KMS-11 (cell line): ENCODE measurements at regions not wholly inside any gene's neighbourhood (a gene's known extent, or its start where the extent isn't known, plus 50 kb on each side); places are given as distances from the start of the nearest gene placed in this dataset.

Experiments
- H2AFZ ChIP-seq: fragments of 200-600 bp; sonication (generic); 2 replicates; pipeline ENCODE4 v1.6.1; 2016; ENCODE audit warnings: antibody characterized with exemption, mixed run types, low read depth
- H3K27ac ChIP-seq: fragments of 200-600 bp; sonication (generic); 2 replicates; pipeline ENCODE4 v1.6.1; 2016; ENCODE audit warnings: mild to moderate bottlenecking, mixed run types
- H3K27me3 ChIP-seq: fragments of 200-600 bp; sonication (generic); 2 replicates; pipeline ENCODE4 v1.6.1; 2017; ENCODE audit warnings: mild to moderate bottlenecking, low read depth, mixed run types, moderate library complexity; ENCODE audit not compliant: insufficient read depth
- H3K36me3 ChIP-seq: fragments of 200-600 bp; sonication (generic); 2 replicates; pipeline ENCODE4 v1.6.1; 2017; ENCODE audit warnings: mild to moderate bottlenecking, mixed run types; ENCODE audit not compliant: insufficient read depth
- H3K4me1 ChIP-seq: fragments of 200-600 bp; sonication (generic); 2 replicates; pipeline ENCODE4 v1.6.1; 2016; ENCODE audit warnings: mild to moderate bottlenecking, low read depth, mixed run types; ENCODE audit not compliant: poor library complexity, severe bottlenecking
- H3K4me2 ChIP-seq: fragments of 200-600 bp; sonication (generic); 2 replicates; pipeline ENCODE4 v1.7.0; 2016; ENCODE audit warnings: mild to moderate bottlenecking, mixed run types
- H3K4me3 ChIP-seq: fragments of 200-600 bp; sonication (generic); IDR thresholded peaks from 2 replicates; pipeline ENCODE4 v1.6.1; 2017; ENCODE audit warnings: low read depth, low read length, mixed read lengths; ENCODE audit not compliant: insufficient read depth
- H3K79me2 ChIP-seq: fragments of 200-600 bp; sonication (generic); 2 replicates; pipeline ENCODE4 v1.6.1; 2016; ENCODE audit warnings: low read depth, mixed run types; ENCODE audit not compliant: insufficient read depth
- H3K9ac ChIP-seq: fragments of 200-600 bp; sonication (generic); 2 replicates; pipeline ENCODE4 v1.6.1; 2016; ENCODE audit warnings: mild to moderate bottlenecking, mixed run types
- H4K20me1 ChIP-seq: fragments of 200-600 bp; sonication (generic); 2 replicates; pipeline ENCODE4 v1.6.1; 2016; ENCODE audit warnings: mild to moderate bottlenecking, mixed run types; ENCODE audit not compliant: insufficient read depth
- TF ChIP-seq, protein P1 (sequence below): fragments of 200-600 bp; sonication (generic); conservative IDR thresholded peaks from 2 replicates; pipeline ENCODE4 v1.6.1; 2017; ENCODE audit warnings: low read depth, mild to moderate bottlenecking, antibody characterized with exemption, low read length, moderate library complexity, mixed read lengths

DNA sequence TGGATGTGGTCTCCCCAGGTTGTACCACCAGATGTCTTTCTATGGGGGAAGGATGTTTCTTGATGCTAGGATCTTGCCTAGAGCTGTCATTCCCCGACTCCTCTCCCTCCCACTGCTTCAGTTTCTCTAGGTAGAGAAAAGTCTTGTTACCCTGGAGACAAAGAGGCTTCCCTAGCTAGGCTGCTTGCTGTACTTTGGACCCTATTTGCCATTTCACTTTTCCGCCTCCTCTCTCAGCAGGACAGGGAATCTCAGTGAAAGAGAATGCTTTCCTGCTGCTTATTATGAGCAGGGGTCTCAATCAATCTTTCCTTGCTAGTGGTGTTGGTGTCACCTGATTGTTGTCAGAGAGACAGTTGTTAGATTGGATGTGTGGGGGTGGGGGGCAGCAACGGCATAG, 818.8 kb upstream of the GYPC start:
- Histone ChIP-seq H3K79me2 (no peaks in the 10 kb centered on the region), H3K36me3 (no peaks in the 10 kb centered on the region), H3K27me3 (no peaks in the 10 kb centered on the region), H3K27ac (no peak overlapping the region), H3K9ac (no peak overlapping the region), H3K4me1 (no peaks in the 10 kb centered on the region), H3K4me2 (no peak overlapping the region), H2AFZ (no peak overlapping the region), H4K20me1 (no peaks in the 10 kb centered on the region), H3K4me3 (no peak overlapping the region)
- TF ChIP-seq, protein P1, sequence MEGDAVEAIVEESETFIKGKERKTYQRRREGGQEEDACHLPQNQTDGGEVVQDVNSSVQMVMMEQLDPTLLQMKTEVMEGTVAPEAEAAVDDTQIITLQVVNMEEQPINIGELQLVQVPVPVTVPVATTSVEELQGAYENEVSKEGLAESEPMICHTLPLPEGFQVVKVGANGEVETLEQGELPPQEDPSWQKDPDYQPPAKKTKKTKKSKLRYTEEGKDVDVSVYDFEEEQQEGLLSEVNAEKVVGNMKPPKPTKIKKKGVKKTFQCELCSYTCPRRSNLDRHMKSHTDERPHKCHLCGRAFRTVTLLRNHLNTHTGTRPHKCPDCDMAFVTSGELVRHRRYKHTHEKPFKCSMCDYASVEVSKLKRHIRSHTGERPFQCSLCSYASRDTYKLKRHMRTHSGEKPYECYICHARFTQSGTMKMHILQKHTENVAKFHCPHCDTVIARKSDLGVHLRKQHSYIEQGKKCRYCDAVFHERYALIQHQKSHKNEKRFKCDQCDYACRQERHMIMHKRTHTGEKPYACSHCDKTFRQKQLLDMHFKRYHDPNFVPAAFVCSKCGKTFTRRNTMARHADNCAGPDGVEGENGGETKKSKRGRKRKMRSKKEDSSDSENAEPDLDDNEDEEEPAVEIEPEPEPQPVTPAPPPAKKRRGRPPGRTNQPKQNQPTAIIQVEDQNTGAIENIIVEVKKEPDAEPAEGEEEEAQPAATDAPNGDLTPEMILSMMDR, result no peak

DNA sequence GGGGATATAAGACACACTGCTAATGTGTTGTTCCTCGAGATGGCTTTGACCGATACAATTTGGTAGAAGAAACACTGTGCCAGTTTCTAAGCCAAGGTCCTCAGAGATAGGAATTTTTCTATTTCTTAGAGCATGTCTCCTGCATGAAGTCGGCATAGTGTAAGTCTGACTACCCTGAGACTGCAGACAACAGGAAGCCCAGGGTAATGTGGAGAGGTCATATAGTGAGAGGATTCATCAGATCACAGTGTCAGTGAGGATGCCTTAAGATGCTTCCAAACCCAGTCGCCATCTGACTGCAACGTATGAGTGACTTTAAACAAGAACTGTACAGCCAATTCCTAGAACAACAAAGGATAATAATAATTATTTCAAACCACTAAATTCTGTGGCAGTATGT, 818.3 kb upstream of the GYPC start:
- no peaks in the 10 kb centered on the region for H3K36me3 ChIP-seq
- no peaks in the 10 kb centered on the region for H3K27me3 ChIP-seq
- no peak overlapping the region for H3K4me2 ChIP-seq
- TF ChIP-seq, protein P1, result no peak
- H2AFZ ChIP-seq, result no peak overlapping the region
- H3K4me3 ChIP-seq, result no peak overlapping the region
- H3K79me2 ChIP-seq, result no peaks in the 10 kb centered on the region
- no peak overlapping the region for H3K27ac ChIP-seq
- no peaks in the 10 kb centered on the region for H4K20me1 ChIP-seq
- no peaks in the 10 kb centered on the region for H3K4me1 ChIP-seq
- no peak overlapping the region for H3K9ac ChIP-seq

DNA sequence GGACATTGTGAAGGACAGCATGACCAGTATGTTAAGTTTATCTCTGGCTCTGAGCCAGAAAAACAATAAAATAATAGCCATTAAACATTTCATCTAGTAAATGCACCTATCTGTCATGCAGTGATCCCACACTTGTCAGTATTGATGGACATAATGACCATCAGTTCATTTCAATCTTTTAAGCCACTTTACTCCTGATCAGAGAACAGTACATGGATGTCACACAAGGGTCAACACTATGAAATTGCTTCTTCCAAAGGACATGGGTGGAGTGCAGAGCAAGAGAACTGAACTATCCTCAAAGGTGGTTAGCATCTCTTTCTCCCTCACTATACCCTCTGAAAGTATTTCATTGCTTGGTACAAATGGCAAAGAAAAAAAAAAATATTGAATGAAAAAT, 816.0 kb upstream of the GYPC start:
- TF ChIP-seq, protein P1, result no peak
- Histone ChIP-seq H3K27me3 (no peaks in the 10 kb centered on the region), H3K4me2 (no peak overlapping the region), H3K79me2 (no peaks in the 10 kb centered on the region), H3K36me3 (no peaks in the 10 kb centered on the region), H3K9ac (no peak overlapping the region), H2AFZ (no peak overlapping the region), H3K4me3 (no peak overlapping the region), H3K27ac (no peak overlapping the region), H4K20me1 (no peaks in the 10 kb centered on the region), H3K4me1 (no peaks in the 10 kb centered on the region)

DNA sequence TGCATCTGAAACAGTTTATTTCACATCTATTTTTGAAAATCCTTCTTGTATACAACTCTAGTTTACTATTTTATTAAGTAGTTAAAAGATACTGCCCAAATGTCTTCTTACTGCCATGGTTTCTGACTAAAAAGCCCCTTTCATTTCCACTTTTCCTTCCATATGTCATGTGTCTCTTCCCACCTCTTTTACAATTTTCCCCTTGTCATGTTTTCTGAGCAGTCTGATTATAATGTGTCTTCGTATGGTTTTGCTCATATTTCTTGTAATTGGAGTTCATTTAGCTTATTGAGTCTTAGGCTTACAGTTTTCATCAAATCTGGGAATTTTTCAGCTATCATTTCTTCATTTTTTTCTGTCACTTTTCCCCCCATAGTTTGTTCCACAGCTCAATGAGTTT, 813.9 kb upstream of the GYPC start:
- Histone ChIP-seq H3K36me3 (no peaks in the 10 kb centered on the region), H3K79me2 (no peaks in the 10 kb centered on the region), H4K20me1 (no peaks in the 10 kb centered on the region), H3K27ac (no peak overlapping the region), H3K27me3 (no peaks in the 10 kb centered on the region), H3K4me1 (no peaks in the 10 kb centered on the region), H3K4me2 (no peak overlapping the region), H3K4me3 (no peak overlapping the region), H3K9ac (no peak overlapping the region), H2AFZ (no peak overlapping the region)
- TF ChIP-seq, protein P1, result no peak

DNA sequence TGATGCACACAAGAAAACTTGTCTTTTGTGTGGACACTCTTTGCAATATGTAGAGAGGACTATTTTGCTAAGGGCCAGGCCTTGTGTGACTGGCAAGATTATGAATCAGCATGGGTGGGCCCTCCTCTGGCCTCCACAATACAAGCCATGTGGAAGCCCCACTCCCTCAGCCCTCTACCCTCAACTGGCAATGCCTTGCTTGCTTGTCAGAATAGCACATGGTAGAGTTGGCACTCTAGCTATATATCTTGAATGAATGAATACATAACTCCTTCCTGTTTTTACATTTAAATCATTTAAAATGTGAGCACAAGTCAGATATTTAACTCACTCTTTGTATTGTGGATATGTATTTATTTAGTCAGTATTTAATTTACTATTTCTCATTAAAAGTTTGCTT, 805.4 kb upstream of the GYPC start:
- H3K9ac ChIP-seq, result no peak overlapping the region
- H3K4me3 ChIP-seq, result no peak overlapping the region
- no peaks in the 10 kb centered on the region for H3K36me3 ChIP-seq
- no peaks in the 10 kb centered on the region for H3K4me1 ChIP-seq
- no peak overlapping the region for H3K4me2 ChIP-seq
- H4K20me1 ChIP-seq, result no peaks in the 10 kb centered on the region
- no peak overlapping the region for H3K27ac ChIP-seq
- no peaks in the 10 kb centered on the region for H3K79me2 ChIP-seq
- TF ChIP-seq, protein P1, result no peak
- H2AFZ ChIP-seq, result no peak overlapping the region
- no peaks in the 10 kb centered on the region for H3K27me3 ChIP-seq
